ENCODE measurements at regions not wholly inside any gene's neighbourhood (a gene's known extent, or its start where the extent isn't known, plus 50 kb on each side); places are given as distances from the start of the nearest gene placed in this dataset.
"Not testable (repeated sequence)": the region's sequence is repeated elsewhere in the genome, so short reads cannot be mapped to it uniquely, and the experiment has no call there.

GRCh38 chr5:106637275-106637674, 1033.5 kb downstream of the EFNA5 start:
- Histone ChIP-seq H3K27me3 (replicated peaks; ENCODE audit: insufficient read depth) (no peaks in the 10 kb centered on the region), H3K4me3 (no peak overlapping the region), H3K9me3 (no peaks in the 10 kb centered on the region), H3K36me3 (no peaks in the 10 kb centered on the region), H3K4me1 (replicated peaks) (no peaks in the 10 kb centered on the region), H3K27ac (no peak overlapping the region)
- intact Hi-C loops (cut with DNase I), result no loop called here
- no peak for TF ChIP-seq POLR2AphosphoS5 (IDR thresholded peaks at IDR 0.05)
- TF ChIP-seq POLR2A (IDR thresholded peaks at IDR 0.05), result no peak
- no peak for TF ChIP-seq CTCF (IDR thresholded peaks at IDR 0.05)
- no peak for DNase-seq (ENCODE audit: low spot score)
- 86% methylated on average over 2 of the region's 2 CpGs for WGBS

DNA sequence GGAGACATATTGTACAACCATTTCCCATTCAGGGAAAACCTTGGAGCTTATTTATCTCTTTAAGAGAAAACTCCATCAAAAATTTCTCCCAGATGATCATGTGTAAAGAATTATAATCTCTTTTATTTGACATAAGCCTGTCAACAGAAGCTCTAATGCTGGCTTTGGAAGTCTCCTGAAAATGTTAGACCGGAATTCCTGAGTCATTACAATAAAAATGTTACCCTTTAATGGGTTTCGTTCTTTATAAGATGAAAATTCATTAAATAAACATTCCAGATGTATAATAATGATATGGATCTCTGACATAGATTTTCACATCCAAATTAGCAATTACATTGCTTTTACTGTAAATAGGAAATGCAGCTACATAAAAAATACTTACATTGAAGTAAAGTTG, 1036.4 kb downstream of the EFNA5 start:
- WGBS, result 31% methylated on average over 2 of the region's 2 CpGs
- TF ChIP-seq POLR2AphosphoS5 (IDR thresholded peaks at IDR 0.05), result no peak
- no peak for TF ChIP-seq CTCF (IDR thresholded peaks at IDR 0.05)
- no peak for TF ChIP-seq POLR2A (IDR thresholded peaks at IDR 0.05)
- no peak overlapping the region for H3K4me3 ChIP-seq
- H3K4me1 ChIP-seq (replicated peaks), result no peaks in the 10 kb centered on the region
- no peak overlapping the region for H3K27ac ChIP-seq
- DNase-seq (ENCODE audit: low spot score), result no peak
- no peaks in the 10 kb centered on the region for H3K27me3 ChIP-seq (replicated peaks; ENCODE audit: insufficient read depth)
- H3K9me3 ChIP-seq, result no peaks in the 10 kb centered on the region
- no peaks in the 10 kb centered on the region for H3K36me3 ChIP-seq
- intact Hi-C loops (cut with DNase I), result no loop called here

DNA sequence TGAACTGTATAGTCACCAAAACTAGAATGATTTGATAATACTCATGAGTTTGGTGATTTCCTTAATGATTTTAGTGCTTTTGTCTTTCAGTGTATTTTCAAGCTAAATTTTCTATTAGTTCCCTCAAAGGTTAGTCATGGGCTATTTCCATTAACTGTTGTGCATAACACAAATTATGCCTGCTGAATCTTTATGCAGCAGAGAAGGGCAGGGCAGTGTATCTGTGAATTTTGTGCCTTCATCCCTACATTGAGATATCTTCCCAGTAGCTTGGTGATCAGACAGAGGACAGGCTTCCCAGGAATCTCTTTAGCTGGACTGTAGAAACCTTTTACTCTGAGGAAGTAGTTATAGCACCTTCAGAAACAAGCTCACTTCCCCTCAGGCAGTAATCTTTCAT, 1036.9 kb downstream of the EFNA5 start:
- intact Hi-C loops (cut with DNase I), result no loop called here
- no peaks in the 10 kb centered on the region for H3K4me1 ChIP-seq (replicated peaks)

DNA sequence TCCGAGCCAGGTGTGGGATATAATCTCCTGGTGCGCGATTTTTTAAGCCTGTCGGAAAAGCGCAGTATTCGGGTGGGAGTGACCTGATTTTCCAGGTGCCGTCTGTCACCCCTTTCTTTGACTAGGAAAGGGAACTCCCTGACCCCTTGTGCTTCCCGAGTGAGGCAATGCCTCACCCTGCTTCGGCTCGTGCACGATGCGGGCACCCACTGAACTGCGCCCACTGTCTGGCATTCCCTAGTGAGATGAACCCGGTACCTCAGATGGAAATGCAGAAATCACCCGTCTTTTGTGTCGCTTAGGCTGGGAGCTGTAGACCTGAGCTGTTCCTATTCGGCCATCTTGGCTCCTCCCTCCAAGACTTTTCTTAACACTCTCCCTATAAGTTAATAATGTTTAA, 1042.3 kb downstream of the EFNA5 start:
- intact Hi-C loops (cut with DNase I); H3K27me3 ChIP-seq (replicated peaks; ENCODE audit: insufficient read depth); H3K4me1 ChIP-seq (replicated peaks); DNase-seq (ENCODE audit: low spot score); H3K36me3 ChIP-seq; H3K4me3 ChIP-seq; H3K9me3 ChIP-seq; H3K27ac ChIP-seq: not testable (repeated sequence)
- 96% methylated on average over 17 of the region's 17 CpGs for WGBS

More for the DNA sequence above, 1036.9 kb downstream of the EFNA5 start:
- H3K9me3 ChIP-seq, result no peaks in the 10 kb centered on the region
- H3K27ac ChIP-seq, result no peak overlapping the region
- no peak overlapping the region for H3K4me3 ChIP-seq
- TF ChIP-seq POLR2A (IDR thresholded peaks at IDR 0.05) (no peak), POLR2AphosphoS5 (IDR thresholded peaks at IDR 0.05) (no peak)
- H3K36me3 ChIP-seq, result no peaks in the 10 kb centered on the region
- no peaks in the 10 kb centered on the region for H3K27me3 ChIP-seq (replicated peaks; ENCODE audit: insufficient read depth)
- DNase-seq (ENCODE audit: low spot score), result no peak

GRCh38 chr5:106610041-106610440, 1060.7 kb downstream of the EFNA5 start:
- Histone ChIP-seq H3K4me1 (replicated peaks) (no peaks in the 10 kb centered on the region), H3K27me3 (replicated peaks; ENCODE audit: insufficient read depth) (no peaks in the 10 kb centered on the region), H3K27ac (no peak overlapping the region), H3K9me3 (no peaks in the 10 kb centered on the region), H3K4me3 (no peak overlapping the region), H3K36me3 (no peaks in the 10 kb centered on the region)
- TF ChIP-seq CTCF (IDR thresholded peaks at IDR 0.05), result no peak
- WGBS, result 85% methylated on average over 3 of the region's 3 CpGs
- intact Hi-C loops (cut with DNase I), result no loop called here
- no peak for DNase-seq (ENCODE audit: low spot score)

- no peak for TF ChIP-seq POLR2A (IDR thresholded peaks at IDR 0.05)
- no peaks in the 10 kb centered on the region for H3K27me3 ChIP-seq (replicated peaks; ENCODE audit: insufficient read depth)
- no peak overlapping the region for H3K27ac ChIP-seq
- no peak for DNase-seq (ENCODE audit: low spot score)
- H3K9me3 ChIP-seq, result no peaks in the 10 kb centered on the region
- H3K4me3 ChIP-seq, result no peak overlapping the region
- 22% methylated on average over 6 of the region's 6 CpGs for WGBS
- H3K36me3 ChIP-seq, result no peaks in the 10 kb centered on the region
- no peaks in the 10 kb centered on the region for H3K4me1 ChIP-seq (replicated peaks)
- intact Hi-C loops (cut with DNase I), result no loop called here
Measured at GRCh38 chr5:106601620-106602019, 1069.1 kb downstream of the EFNA5 start.
